ENCODE measurements at regions not wholly inside any gene's neighbourhood (a gene's known extent, or its start where the extent isn't known, plus 50 kb on each side); places are given as distances from the start of the nearest gene placed in this dataset.

DNA sequence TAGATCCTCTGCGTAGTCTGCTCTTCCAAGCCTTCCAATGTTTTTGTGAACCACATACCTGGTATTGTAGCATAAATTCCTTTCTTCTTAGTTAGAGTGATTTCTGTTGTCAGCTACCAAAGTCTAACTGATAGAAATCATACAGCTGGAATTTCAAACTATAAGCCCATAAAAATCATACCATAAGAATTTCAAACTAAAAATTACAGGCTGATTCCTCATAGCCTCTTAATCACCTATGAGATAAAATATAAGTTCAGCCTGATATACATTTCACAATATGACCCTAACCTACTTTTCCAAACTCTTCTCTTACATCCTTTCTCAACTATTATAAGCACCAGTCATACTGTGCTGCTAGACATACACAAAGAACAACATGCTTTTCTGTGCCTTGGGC, 64.8 kb downstream of the PTHLH start:
- no peak for DNase-seq (ENCODE audit: low read depth, low spot score)

- DNase-seq (ENCODE audit: low read depth, low spot score), result no peak
Observed at GRCh38 chr12:27906658-27907473, 65.7 kb downstream of the PTHLH start.

GRCh38 chr12:27906127-27906500, 66.4 kb downstream of the PTHLH start:
- no peak for DNase-seq (ENCODE audit: low read depth, low spot score)

GRCh38 chr12:27905285-27906126, 67.0 kb downstream of the PTHLH start:
- DNase-seq (ENCODE audit: low read depth, low spot score), result peak; percentile 9

DNA sequence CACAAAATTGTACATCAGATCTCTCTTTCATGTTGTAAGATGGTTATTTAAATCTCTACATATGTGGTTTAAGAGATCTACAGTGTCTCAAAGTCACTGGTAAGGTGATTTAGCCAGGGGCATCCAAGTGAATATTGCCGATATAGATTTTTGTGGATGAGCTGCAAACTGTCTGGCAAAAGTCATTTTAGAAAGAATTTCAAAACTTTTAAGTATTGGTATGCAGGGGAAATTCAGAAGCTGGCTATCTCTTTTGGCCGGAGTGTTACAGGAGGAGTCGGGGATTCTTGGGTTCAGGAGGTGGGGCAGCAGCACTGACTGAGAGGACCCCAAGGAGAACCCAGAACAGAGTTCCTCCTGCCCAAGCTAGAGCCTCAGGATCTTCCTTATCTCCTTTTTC, 69.9 kb downstream of the PTHLH start:
- no peak for DNase-seq (ENCODE audit: low read depth, low spot score)

DNA sequence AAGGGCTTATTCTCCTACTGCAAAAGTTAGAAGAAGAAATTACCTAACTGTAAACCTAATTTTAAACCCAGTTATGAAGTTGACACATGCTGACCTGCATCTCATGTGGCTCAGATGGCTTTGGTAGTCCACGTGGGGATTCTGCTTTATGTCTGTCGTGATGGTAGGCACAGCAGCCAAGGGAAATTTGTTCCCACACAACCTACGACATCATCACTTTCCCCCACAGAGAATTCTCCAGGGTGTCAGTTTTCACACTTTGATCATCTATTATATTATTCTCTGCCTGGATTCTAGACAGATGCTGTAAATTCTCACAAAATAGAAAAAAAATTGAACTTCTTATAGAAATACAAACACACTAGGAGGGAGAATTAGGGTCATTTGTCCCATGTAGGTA, 70.6 kb downstream of the PTHLH start:
- DNase-seq (ENCODE audit: low read depth, low spot score), result peak; percentile 23

DNA sequence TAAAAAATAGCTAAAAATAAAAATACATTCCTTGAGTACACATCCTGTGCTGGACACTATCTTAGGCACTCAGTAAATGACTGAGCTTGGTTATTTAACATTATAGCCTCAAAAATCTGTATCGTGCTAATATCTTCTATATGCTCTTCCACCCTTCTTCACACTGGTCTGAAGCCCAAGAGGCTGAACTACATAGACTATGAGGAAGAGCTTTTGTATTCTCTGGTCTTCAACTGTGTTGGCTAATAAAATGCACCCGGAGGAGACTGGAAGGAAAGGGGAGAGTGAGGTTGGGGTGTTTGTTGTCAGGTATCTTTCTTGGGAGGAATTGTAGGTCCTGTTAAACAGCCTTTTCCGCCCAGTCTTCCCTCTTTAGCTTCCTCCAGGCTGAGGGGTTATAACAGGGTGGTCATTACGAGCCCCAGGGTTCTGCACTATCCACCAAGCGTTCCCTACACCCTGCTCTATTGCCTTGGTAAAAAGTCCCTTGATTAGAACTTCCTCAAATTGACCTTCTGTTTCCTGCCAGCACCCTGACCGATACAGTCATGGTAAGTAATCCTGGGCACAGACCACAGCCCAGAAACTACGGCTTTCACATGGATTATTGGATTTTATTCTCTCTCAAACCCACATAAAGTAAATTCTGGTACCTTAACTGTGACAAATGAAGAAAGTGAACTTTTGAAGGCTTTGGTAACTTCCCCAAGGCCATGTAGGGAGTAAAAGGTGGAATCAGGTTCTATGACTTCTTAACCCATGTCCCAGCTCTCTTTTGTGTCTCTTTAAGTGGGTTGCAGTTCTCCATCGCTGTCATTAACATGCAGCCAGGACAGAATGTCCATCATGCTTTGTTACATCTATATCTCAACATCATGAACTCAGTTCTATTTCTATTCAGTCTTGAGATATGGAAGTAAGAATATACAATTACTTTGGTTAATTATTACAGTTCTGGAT, 71.3 kb downstream of the PTHLH start:
- no peak for DNase-seq (ENCODE audit: low read depth, low spot score)

DNA sequence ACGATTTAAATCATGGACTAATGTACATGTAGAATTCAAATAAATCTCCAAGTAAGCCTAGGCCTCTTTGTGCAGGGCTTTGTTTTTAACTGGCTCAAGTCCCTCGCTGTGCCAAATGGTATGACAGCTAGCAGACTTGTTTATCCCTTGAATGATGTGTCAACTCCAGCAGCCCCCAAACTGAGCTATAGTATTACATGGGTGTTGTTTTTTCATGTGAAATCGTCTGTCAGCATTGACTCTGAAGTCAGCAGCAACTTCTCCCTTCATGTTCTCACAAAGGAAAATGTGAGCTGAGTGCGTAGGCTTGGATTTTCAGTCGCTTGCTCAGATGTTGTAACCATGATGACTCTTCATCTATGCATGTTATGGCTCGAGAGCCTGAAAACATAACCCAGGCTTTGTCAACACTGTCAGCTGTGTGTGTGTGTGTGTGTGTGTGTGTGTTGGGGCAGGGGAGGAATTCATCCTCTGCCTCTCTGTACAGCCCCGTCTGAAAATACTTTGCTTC, 73.3 kb downstream of the PTHLH start:
- DNase-seq (ENCODE audit: low read depth, low spot score), result peak; percentile 78

GRCh38 chr12:27898022-27898421, 74.5 kb downstream of the PTHLH start:
- no peak for DNase-seq (ENCODE audit: low read depth, low spot score)

GRCh38 chr12:27896419-27896990, 76.0 kb downstream of the PTHLH start:
- DNase-seq (ENCODE audit: low read depth, low spot score), result no peak

DNA sequence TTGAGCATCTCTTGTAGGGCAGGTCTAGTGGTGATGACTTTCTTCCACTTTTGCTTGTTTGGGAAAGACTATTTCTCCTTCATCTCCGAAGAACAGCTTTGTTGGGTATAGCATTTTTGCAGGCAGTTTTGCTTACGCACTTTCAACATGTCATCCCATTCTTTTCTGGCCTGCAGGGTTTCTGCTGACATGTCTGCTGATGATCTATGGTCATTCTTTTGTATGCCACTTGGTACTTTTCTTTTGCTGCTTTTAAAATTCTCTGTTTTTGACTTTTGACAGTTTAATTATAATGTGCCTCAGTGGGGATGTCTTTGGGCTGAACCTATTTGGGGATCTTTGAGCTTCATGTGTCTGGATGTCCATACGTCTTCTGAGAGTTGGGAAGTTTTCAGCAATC, 78.2 kb downstream of the PTHLH start:
- DNase-seq (ENCODE audit: low read depth, low spot score), result no peak

DNA sequence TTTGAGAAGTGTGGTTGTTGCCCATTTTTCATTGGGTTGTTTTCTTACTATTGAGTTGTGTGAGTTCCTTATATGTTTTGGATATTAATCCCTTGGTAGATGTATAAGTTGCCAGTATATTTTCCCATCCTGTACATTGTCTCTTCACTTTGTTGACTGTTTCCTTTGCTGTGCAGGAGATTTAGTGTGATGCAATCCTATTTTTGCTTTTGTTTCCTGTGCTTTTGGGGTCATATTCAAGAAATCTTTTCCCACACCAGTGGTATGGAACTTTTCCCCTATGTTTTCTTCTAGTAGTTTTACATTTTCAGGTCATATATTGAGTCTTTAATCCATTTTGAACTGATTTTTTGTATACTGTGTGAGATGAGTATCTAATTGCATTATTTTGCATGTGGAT, 92.8 kb downstream of the PTHLH start:
- DNase-seq (ENCODE audit: low read depth, low spot score), result no peak

- DNase-seq (ENCODE audit: low read depth, low spot score), result no peak
Observed at GRCh38 chr12:27875677-27876076, 95.6 kb upstream of the MANSC4 start.

DNA sequence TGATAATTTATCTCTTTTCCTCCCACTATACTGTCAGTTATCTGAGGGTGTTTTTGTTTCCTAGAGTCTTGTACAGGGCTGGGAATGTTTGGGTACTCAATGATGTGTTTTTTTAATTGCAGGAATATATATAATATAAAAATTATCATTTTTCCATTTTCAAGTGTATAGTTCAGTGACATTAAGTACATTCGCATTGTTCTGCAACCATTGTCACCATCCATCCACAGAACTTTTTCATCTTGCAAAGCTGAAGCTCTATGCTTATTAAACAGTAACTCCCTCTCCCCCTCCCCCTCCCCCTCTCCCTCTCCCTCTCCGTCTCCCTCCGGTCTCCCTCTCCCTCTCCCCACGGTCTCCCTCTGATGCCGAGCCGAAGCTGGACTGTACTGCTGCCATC, 93.0 kb upstream of the MANSC4 start:
- no peak for DNase-seq (ENCODE audit: low read depth, low spot score)

GRCh38 chr12:27871946-27872345, 91.9 kb upstream of the MANSC4 start:
- DNase-seq (ENCODE audit: low read depth, low spot score), result no peak

DNA sequence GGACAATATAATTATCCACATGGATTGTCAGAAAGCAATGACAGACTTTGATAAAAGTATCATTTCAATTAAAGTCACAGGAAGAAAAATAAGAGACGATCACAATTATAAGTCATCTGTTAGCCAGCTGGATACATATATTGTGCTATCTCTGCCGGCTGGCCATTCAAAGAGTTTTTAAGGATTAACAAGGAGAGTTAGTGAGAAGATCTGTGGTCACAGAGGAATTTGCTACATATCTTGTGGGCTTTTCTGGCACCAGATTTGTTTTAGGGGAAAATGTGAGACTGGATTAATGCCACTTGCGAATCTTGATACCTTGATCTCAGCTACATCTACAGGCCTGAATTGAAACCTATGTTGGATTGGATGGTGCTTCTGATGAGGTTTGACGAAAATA, 90.9 kb upstream of the MANSC4 start:
- DNase-seq (ENCODE audit: low read depth, low spot score), result peak; percentile 77

DNA sequence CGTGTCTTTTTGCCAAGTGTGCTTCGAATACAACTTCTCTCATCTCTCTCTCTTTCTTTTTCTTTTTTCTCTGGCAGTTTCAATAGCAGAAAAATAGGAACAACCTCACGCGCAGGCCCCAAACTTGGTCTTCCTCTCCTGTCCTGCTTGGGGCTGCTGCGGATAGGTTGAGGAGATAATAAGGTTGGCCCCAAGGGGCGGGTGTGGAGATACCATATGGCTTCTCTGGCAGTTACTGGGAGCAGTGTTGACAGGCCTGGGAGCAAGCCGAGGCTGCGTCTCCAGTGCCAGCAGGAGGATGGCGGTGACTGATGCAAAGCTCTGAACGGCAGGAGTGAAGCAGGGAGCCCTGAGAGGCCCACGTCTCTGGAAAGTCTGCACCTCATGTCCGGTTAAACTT, 89.5 kb upstream of the MANSC4 start:
- DNase-seq (ENCODE audit: low read depth, low spot score), result no peak

GRCh38 chr12:27868139-27868538, 88.1 kb upstream of the MANSC4 start:
- DNase-seq (ENCODE audit: low read depth, low spot score), result peak; percentile 73

- peak; percentile 47 for DNase-seq (ENCODE audit: low read depth, low spot score)
Observed at GRCh38 chr12:27866373-27867101, 86.5 kb upstream of the MANSC4 start.

- DNase-seq (ENCODE audit: low read depth, low spot score), result no peak
Observed at GRCh38 chr12:27865421-27865820, 85.4 kb upstream of the MANSC4 start.

DNA sequence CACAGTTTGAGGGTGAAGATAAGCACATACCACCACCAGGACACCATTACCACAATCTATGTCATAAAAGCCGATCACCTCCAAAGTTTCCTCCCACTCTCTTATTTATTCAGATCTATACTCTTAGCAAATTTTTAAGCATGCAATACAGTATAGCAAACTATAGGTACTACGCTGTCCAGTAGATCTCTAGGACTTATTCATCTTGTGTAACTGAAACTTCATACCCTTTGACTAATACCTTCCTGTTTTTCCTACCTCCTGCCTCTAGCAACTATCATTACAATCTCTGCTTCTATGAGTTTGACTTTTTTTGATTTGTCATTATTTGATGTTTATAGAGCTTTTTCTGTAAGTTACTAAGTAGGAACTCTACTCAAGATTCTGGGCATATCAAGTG, 84.5 kb upstream of the MANSC4 start:
- DNase-seq (ENCODE audit: low read depth, low spot score), result no peak

Data from astrocyte of the hippocampus (primary cell).